ENCODE measurements at regions not wholly inside any gene's neighbourhood (a gene's known extent, or its start where the extent isn't known, plus 50 kb on each side); places are given as distances from the start of the nearest gene placed in this dataset.
"Not testable (repeated sequence)": the region's sequence is repeated elsewhere in the genome, so short reads cannot be mapped to it uniquely, and the experiment has no call there.

GRCh38 chr5:7250004-7250403, 145.9 kb upstream of the ADCY2 start:
- TF ChIP-seq CTCF (conservative IDR thresholded peaks at IDR 0.05; ENCODE audit: low read depth) = no peak
- H3K27ac ChIP-seq = no peak overlapping the region
- ChIA-PET CTCF (no interaction called here), POLR2A (ENCODE audit: low non-redundant PET) (no interaction called here)
- DNase-seq (ENCODE audit: low spot score) = no peak

GRCh38 chr5:7250611-7251010, 145.3 kb upstream of the ADCY2 start:
- TF ChIP-seq CTCF (conservative IDR thresholded peaks at IDR 0.05; ENCODE audit: low read depth) = no peak
- POLR2A ChIA-PET (ENCODE audit: low non-redundant PET) = no interaction called here
- no peak for DNase-seq (ENCODE audit: low spot score)
- no peak overlapping the region for H3K27ac ChIP-seq
- CTCF ChIA-PET = no interaction called here

GRCh38 chr5:7251132-7251531, 144.8 kb upstream of the ADCY2 start:
- H3K27ac ChIP-seq = no peak overlapping the region
- no peak for TF ChIP-seq CTCF (conservative IDR thresholded peaks at IDR 0.05; ENCODE audit: low read depth)
- ChIA-PET POLR2A (ENCODE audit: low non-redundant PET) (no interaction called here), CTCF (no interaction called here)
- no peak for DNase-seq (ENCODE audit: low spot score)

- peak; percentile 58 for TF ChIP-seq CTCF (conservative IDR thresholded peaks at IDR 0.05; ENCODE audit: low read depth)
- ChIA-PET CTCF (interaction anchor here (1.5 kb wide), 1 partner anchor 494 kb away, joined by 5 read pairs; no protein-coding TSS in a partner anchor), POLR2A (ENCODE audit: low non-redundant PET) (no interaction called here)
- DNase-seq (ENCODE audit: low spot score) = no peak
- no peak overlapping the region for H3K27ac ChIP-seq
These were observed 134.9 kb upstream of the ADCY2 start for GRCh38 chr5:7261049-7261448.

- H3K27ac ChIP-seq = no peak overlapping the region
- DNase-seq (ENCODE audit: low spot score) = no peak
- POLR2A ChIA-PET (ENCODE audit: low non-redundant PET) = no interaction called here
- TF ChIP-seq CTCF (conservative IDR thresholded peaks at IDR 0.05; ENCODE audit: low read depth) = no peak
- CTCF ChIA-PET = no interaction called here
These were observed 134.0 kb upstream of the ADCY2 start for GRCh38 chr5:7261900-7262299.

- CTCF ChIA-PET; POLR2A ChIA-PET (ENCODE audit: low non-redundant PET); H3K27ac ChIP-seq; DNase-seq (ENCODE audit: low spot score): not testable (repeated sequence)
These were observed 132.4 kb upstream of the ADCY2 start for GRCh38 chr5:7263398-7264015.

GRCh38 chr5:7265776-7266175, 130.2 kb upstream of the ADCY2 start:
- DNase-seq (ENCODE audit: low spot score); CTCF ChIA-PET; H3K27ac ChIP-seq; POLR2A ChIA-PET (ENCODE audit: low non-redundant PET): not testable (repeated sequence)

GRCh38 chr5:7268722-7269121, 127.2 kb upstream of the ADCY2 start:
- CTCF ChIA-PET; POLR2A ChIA-PET (ENCODE audit: low non-redundant PET); DNase-seq (ENCODE audit: low spot score); H3K27ac ChIP-seq: not testable (repeated sequence)

All from RWPE1 (cell line).